ENCODE measurements at regions not wholly inside any gene's neighbourhood (a gene's known extent, or its start where the extent isn't known, plus 50 kb on each side); places are given as distances from the start of the nearest gene placed in this dataset.
A peak's percentile ranks its signal among the peaks of the same experiment; 100 is the strongest.

DNA sequence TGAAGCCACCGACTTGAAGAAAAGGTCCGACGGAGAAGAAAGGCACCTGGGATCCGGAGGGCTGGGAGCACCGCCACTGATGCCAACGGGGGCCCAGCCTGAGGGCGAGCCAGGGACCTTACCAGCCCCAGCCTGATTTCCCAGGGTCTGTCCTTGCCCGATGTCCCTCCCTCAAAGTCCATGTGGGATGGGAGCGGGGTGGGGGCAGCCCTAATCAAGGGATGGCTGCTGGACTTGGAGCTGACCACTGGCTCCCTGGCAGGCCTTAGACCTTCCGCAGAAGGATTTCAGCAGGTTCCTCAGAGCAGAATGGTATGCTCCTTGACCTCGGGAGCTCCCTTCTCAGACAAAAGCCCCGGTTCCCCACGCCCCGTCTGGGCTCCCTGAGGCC lies 99.6 kb downstream of the ZFP36L2 start:
- Histone ChIP-seq H3K9me3 (ENCODE audit: control insufficient read depth in 4 of 4, insufficient read depth in 3 of 4, low read length in 3 of 4) (no peaks in the 10 kb centered on the region), H3K27me3 (ENCODE audit: control insufficient read depth in 3 of 3, insufficient read depth in 3 of 3, low read length in 2 of 3) (no peaks in the 10 kb centered on the region), H3K27ac (ENCODE audit: low read depth in 1 of 2, low read length in 1 of 2) (no peak overlapping the region), H3K9ac (ENCODE audit: insufficient read depth in 1 of 2, low read length in 2 of 2) (no peak overlapping the region), H3K4me3 (no peak overlapping the region), H3K36me3 (ENCODE audit: control insufficient read depth in 4 of 4, insufficient read depth in 4 of 4, low read length in 4 of 4) (no peaks in the 10 kb centered on the region), H3K4me1 (ENCODE audit: control insufficient read depth in 5 of 5, insufficient read depth in 5 of 5, low read length in 5 of 5) (peaks cover 0 to 44% (median 16%) of the 10 kb centered on the region in 5 donors)
- TF ChIP-seq, protein P1, sequence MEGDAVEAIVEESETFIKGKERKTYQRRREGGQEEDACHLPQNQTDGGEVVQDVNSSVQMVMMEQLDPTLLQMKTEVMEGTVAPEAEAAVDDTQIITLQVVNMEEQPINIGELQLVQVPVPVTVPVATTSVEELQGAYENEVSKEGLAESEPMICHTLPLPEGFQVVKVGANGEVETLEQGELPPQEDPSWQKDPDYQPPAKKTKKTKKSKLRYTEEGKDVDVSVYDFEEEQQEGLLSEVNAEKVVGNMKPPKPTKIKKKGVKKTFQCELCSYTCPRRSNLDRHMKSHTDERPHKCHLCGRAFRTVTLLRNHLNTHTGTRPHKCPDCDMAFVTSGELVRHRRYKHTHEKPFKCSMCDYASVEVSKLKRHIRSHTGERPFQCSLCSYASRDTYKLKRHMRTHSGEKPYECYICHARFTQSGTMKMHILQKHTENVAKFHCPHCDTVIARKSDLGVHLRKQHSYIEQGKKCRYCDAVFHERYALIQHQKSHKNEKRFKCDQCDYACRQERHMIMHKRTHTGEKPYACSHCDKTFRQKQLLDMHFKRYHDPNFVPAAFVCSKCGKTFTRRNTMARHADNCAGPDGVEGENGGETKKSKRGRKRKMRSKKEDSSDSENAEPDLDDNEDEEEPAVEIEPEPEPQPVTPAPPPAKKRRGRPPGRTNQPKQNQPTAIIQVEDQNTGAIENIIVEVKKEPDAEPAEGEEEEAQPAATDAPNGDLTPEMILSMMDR (IDR thresholded peaks at IDR 0.05; ENCODE audit: control extremely low read depth, extremely low read depth): no peak
- WGBS, 2 donors: 96 to 97% methylated on average over 14 of the region's 14 CpGs
- DNase-seq (no peak), ATAC-seq (ENCODE audit: insufficient read depth, low FRiP score) (no peak)

DNA sequence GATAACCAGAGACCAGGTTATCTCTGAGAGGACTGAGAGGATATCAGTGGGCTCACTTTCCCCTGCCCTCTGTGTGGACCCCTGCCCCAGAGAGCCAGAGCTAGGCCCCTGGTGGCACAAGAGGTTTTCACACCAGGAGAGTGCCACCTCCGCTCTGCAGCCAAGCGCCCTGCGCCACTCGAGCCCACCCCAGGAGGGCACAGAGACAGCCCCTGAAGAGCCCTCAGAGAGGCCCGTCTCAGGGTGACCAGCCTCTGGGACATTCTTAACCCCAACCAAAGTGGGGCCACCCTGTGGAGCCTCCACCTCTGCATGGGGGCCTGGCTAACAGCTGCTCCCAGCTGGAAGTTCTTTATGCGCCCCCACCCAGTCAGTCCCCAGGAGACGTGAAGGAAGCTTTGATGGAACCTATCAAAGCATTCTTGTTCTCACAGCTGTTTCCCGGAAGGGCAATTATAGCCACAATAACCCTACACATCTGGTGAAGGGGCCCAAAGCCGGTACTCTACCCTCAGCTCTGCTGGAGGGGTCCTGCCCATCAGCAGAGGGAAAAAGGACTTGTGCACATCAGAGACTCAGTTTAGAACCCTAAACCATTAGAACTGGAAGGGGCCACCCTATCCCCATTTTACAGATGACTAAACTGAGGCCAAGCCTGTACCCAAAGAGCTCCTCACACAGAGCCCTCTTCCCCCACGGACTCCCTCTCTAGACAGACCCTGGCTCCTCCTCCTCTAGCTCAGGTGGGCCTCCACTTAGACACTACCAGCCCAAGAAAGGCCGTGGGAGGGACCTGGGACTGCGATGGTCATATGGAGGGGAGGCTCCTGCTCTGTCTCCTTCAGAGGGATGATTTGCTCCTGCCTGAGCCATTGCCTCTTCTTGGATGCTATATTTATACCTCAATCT lies 101.1 kb downstream of the ZFP36L2 start:
- peaks cover 0 to 38% (median 10%) of the 10 kb centered on the region in 5 donors for H3K4me1 ChIP-seq (ENCODE audit: control insufficient read depth in 5 of 5, insufficient read depth in 5 of 5, low read length in 5 of 5)
- ATAC-seq (ENCODE audit: insufficient read depth, low FRiP score) (no peak), DNase-seq (peak in 1 of 3 donors; percentile 38)
- H3K9me3 ChIP-seq (ENCODE audit: control insufficient read depth in 4 of 4, insufficient read depth in 3 of 4, low read length in 3 of 4): no peaks in the 10 kb centered on the region
- H3K27ac ChIP-seq (ENCODE audit: low read depth in 1 of 2, low read length in 1 of 2): no peak overlapping the region
- 80 to 83% methylated on average over 12 of the region's 12 CpGs for WGBS, 2 donors
- H3K36me3 ChIP-seq (ENCODE audit: control insufficient read depth in 4 of 4, insufficient read depth in 4 of 4, low read length in 4 of 4): no peaks in the 10 kb centered on the region
- no peaks in the 10 kb centered on the region for H3K27me3 ChIP-seq (ENCODE audit: control insufficient read depth in 3 of 3, insufficient read depth in 3 of 3, low read length in 2 of 3)
- H3K9ac ChIP-seq (ENCODE audit: insufficient read depth in 1 of 2, low read length in 2 of 2): no peak overlapping the region
- TF ChIP-seq, protein P1 (IDR thresholded peaks at IDR 0.05; ENCODE audit: control extremely low read depth, extremely low read depth): no peak
- no peak overlapping the region for H3K4me3 ChIP-seq

DNA sequence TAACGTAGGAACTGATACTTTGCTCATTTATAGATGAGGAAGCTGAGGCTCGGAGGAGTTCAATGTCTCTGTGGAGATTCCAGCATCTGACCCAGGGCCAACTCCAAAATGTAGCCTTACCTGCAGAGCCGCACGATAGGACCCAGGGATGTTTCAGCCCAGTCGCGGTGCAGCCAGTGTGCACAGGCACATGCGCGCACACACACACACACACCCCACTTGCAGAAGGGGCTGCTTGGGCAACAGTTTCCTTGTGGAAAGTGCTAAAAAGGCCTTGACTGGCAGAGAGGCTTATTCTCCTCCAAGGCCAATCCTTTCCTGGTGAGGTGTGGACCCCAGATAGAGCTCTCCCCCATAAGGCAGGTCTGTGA lies 101.7 kb downstream of the ZFP36L2 start:
- no peaks in the 10 kb centered on the region for H3K27me3 ChIP-seq (ENCODE audit: control insufficient read depth in 3 of 3, insufficient read depth in 3 of 3, low read length in 2 of 3)
- no peak overlapping the region for H3K27ac ChIP-seq (ENCODE audit: low read depth in 1 of 2, low read length in 1 of 2)
- no peak overlapping the region for H3K9ac ChIP-seq (ENCODE audit: insufficient read depth in 1 of 2, low read length in 2 of 2)
- ATAC-seq (ENCODE audit: insufficient read depth, low FRiP score) (no peak), DNase-seq (no peak)
- WGBS, 2 donors: 76 to 83% methylated on average over 8 of the region's 8 CpGs
- TF ChIP-seq, protein P1 (IDR thresholded peaks at IDR 0.05; ENCODE audit: control extremely low read depth, extremely low read depth): no peak
- H3K4me1 ChIP-seq (ENCODE audit: control insufficient read depth in 5 of 5, insufficient read depth in 5 of 5, low read length in 5 of 5): peaks cover 0 to 31% (median 7%) of the 10 kb centered on the region in 5 donors
- H3K9me3 ChIP-seq (ENCODE audit: control insufficient read depth in 4 of 4, insufficient read depth in 3 of 4, low read length in 3 of 4): peaks cover 0 to under 1% (median 0%) of the 10 kb centered on the region in 4 donors
- H3K4me3 ChIP-seq: no peak overlapping the region
- no peaks in the 10 kb centered on the region for H3K36me3 ChIP-seq (ENCODE audit: control insufficient read depth in 4 of 4, insufficient read depth in 4 of 4, low read length in 4 of 4)
